Vagina (tissue), 2 donors: ENCODE measurements at regions not wholly inside any gene's neighbourhood (a gene's known extent, or its start where the extent isn't known, plus 50 kb on each side); places are given as distances from the start of the nearest gene placed in this dataset.

Experiments used
- CTCF ChIP-seq, 3 experiments: fragments of 450-650 bp in 2 of 3; fragments of 200-600 bp in 1 of 3; sonication (generic) in 1 of 3; IDR thresholded peaks; one replicate each; pipeline ENCODE4 v1.5.1; 2017 to 2019; ENCODE audit warnings: antibody characterized with exemption in 3 of 3, mild to moderate bottlenecking in 2 of 3, moderate library complexity in 2 of 3
- POLR2A ChIP-seq, 2 donors: fragments of 450-650 bp; IDR thresholded peaks; one replicate each; pipeline ENCODE4 v1.6.1; 2017; ENCODE audit warnings: antibody characterized with exemption in 2 of 2, mild to moderate bottlenecking in 2 of 2, moderate library complexity in 2 of 2
- POLR2AphosphoS5 ChIP-seq, 2 donors: sonication (generic); formaldehyde crosslinking; IDR thresholded peaks; one replicate each; pipeline ENCODE4 v1.9.0; 2017; ENCODE audit warnings: antibody characterized with exemption in 2 of 2, mild to moderate bottlenecking in 2 of 2, low read depth in 1 of 2; ENCODE audit not compliant: insufficient read depth in 1 of 2

- TF ChIP-seq CTCF (IDR thresholded peaks at IDR 0.05), result no peak
- TF ChIP-seq POLR2AphosphoS5 (IDR thresholded peaks at IDR 0.05; ENCODE audit: insufficient read depth in 1 of 2, low read depth in 1 of 2), result no peak
- no peak for TF ChIP-seq POLR2A (IDR thresholded peaks at IDR 0.05)
Measured at GRCh38 chrX:4656419-4656818, 943.0 kb upstream of the PRKX start.
